Activated B cell treated with CpG ODN at 0.5 μM for 24 hours (primary cell): ENCODE measurements at regions not wholly inside any gene's neighbourhood (a gene's known extent, or its start where the extent isn't known, plus 50 kb on each side); places are given as distances from the start of the nearest gene placed in this dataset.

Source experiments
- ATAC-seq: fragments of 200-7000 bp; cut with Tn5 transposase; one replicate; pipeline ENCODE4 v1.10.0; 2021; ENCODE audit warnings: low read depth, mild to moderate bottlenecking, moderate library complexity
- CTCF ChIA-PET: fragments of 350-600 bp; sonication (Branson Sonifier 250); formaldehyde crosslinking; loops from one replicate; lab custom pipeline; 2021; ENCODE audit warnings: antibody characterized with exemption; lab: Charles Lee
- POLR2A ChIA-PET: fragments of 350-600 bp; sonication (Branson Sonifier 250); formaldehyde crosslinking; loops from one replicate; lab custom pipeline; 2021; ENCODE audit warnings: antibody characterized with exemption; lab: Charles Lee
- DNase-seq: peaks from one replicate; pipeline ENCODE4 v3.0.0; 2022
- H3K27ac Mint-ChIP-seq: one replicate; pipeline ENCODE4 v1.8.0; 2020; ENCODE audit warnings: mixed read lengths
- H3K27me3 Mint-ChIP-seq: one replicate; pipeline ENCODE4 v1.8.0; 2021; ENCODE audit warnings: mixed read lengths
- H3K36me3 Mint-ChIP-seq: one replicate; pipeline ENCODE4 v1.8.0; 2021; ENCODE audit warnings: low read depth, mixed read lengths
- H3K4me1 Mint-ChIP-seq: one replicate; pipeline ENCODE4 v1.8.0; 2021; ENCODE audit warnings: mixed read lengths
- H3K4me3 Mint-ChIP-seq: one replicate; pipeline ENCODE4 v1.8.0; 2020; ENCODE audit warnings: mild to moderate bottlenecking, mixed read lengths
- H3K9me3 Mint-ChIP-seq: one replicate; pipeline ENCODE4 v1.8.0; 2020; ENCODE audit warnings: mixed read lengths
- intact Hi-C: fragments of 100-400 bp; cut with micrococcal nuclease; formaldehyde crosslinking; loops from one replicate; pipeline ENCODE4 v1.15.1; 2024
- TF ChIP-seq, protein P1 (sequence below): fragments of 200-600 bp; IDR thresholded peaks from one replicate; pipeline ENCODE4 v1.8.0; 2022; ENCODE audit warnings: antibody characterized with exemption, mild to moderate bottlenecking

- H3K4me3 Mint-ChIP-seq = no peak overlapping the region
- TF ChIP-seq, protein P1, sequence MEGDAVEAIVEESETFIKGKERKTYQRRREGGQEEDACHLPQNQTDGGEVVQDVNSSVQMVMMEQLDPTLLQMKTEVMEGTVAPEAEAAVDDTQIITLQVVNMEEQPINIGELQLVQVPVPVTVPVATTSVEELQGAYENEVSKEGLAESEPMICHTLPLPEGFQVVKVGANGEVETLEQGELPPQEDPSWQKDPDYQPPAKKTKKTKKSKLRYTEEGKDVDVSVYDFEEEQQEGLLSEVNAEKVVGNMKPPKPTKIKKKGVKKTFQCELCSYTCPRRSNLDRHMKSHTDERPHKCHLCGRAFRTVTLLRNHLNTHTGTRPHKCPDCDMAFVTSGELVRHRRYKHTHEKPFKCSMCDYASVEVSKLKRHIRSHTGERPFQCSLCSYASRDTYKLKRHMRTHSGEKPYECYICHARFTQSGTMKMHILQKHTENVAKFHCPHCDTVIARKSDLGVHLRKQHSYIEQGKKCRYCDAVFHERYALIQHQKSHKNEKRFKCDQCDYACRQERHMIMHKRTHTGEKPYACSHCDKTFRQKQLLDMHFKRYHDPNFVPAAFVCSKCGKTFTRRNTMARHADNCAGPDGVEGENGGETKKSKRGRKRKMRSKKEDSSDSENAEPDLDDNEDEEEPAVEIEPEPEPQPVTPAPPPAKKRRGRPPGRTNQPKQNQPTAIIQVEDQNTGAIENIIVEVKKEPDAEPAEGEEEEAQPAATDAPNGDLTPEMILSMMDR = no peak
- H3K27me3 Mint-ChIP-seq = no peaks in the 10 kb centered on the region
- no peak for DNase-seq
- intact Hi-C loops = no loop called here
- peaks cover 2% of the 10 kb centered on the region for H3K9me3 Mint-ChIP-seq
- no peaks in the 10 kb centered on the region for H3K36me3 Mint-ChIP-seq
- ChIA-PET POLR2A (no interaction called here), CTCF (no interaction called here)
- no peak overlapping the region for H3K27ac Mint-ChIP-seq
- ATAC-seq = no peak
- H3K4me1 Mint-ChIP-seq = peaks cover 34% of the 10 kb centered on the region
Measured at GRCh38 chr7:18180685-18181084, 153.0 kb upstream of the PRPS1L1 start.

GRCh38 chr7:18189500-18190126, 162.0 kb upstream of the PRPS1L1 start:
- CTCF ChIA-PET = no interaction called here
- Mint-ChIP-seq H3K9me3 (peaks cover 3% of the 10 kb centered on the region), H3K36me3 (no peaks in the 10 kb centered on the region), H3K4me3 (no peak overlapping the region), H3K27ac (no peak overlapping the region), H3K4me1 (peaks cover 6% of the 10 kb centered on the region), H3K27me3 (peaks cover 6% of the 10 kb centered on the region)
- TF ChIP-seq, protein P1 = no peak
- ATAC-seq (no peak), DNase-seq (no peak)
- POLR2A ChIA-PET = no interaction called here
- intact Hi-C loops = no loop called here

DNA sequence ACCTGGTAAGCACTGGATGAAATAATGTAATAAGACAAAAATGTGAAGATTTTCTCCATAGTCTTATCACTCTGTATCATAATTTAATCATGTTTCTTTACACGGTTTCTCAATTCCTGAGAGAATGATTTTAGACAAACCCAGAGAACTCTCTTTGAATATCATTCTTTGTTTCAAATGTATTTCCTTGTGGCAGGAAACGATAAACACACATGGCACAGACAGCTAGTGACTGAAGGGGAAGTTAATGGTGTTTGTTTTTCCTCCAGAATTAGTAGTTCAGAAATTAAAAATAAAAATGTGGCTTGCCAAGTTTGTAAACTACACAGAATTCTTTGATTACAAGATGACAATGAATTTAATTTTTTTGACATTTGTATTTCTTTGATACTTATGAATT, 163.7 kb upstream of the PRPS1L1 start:
- H3K27me3 Mint-ChIP-seq = peaks cover 8% of the 10 kb centered on the region
- no peak overlapping the region for H3K27ac Mint-ChIP-seq
- ChIA-PET POLR2A (no interaction called here), CTCF (interaction anchor here (1.2 to 1.5 kb wide), 2 partner anchors 10 to 421 kb away, joined by 3 read pairs; no protein-coding TSS in a partner anchor)
- H3K4me1 Mint-ChIP-seq = peaks cover 6% of the 10 kb centered on the region
- H3K4me3 Mint-ChIP-seq = no peak overlapping the region
- H3K9me3 Mint-ChIP-seq = peaks cover 3% of the 10 kb centered on the region
- no peaks in the 10 kb centered on the region for H3K36me3 Mint-ChIP-seq
- intact Hi-C loops = no loop called here
- ATAC-seq = no peak
- TF ChIP-seq, protein P1 = no peak
- DNase-seq = no peak

- CTCF ChIA-PET = interaction anchor here (1.2 kb wide), 1 partner anchor 422 kb away, joined by 3 read pairs; no protein-coding TSS in a partner anchor
- Mint-ChIP-seq H3K27ac (no peak overlapping the region), H3K4me1 (peaks cover 6% of the 10 kb centered on the region), H3K4me3 (no peak overlapping the region), H3K9me3 (peaks cover 3% of the 10 kb centered on the region), H3K27me3 (peaks cover 8% of the 10 kb centered on the region), H3K36me3 (no peaks in the 10 kb centered on the region)
- DNase-seq (no peak), ATAC-seq (no peak)
- intact Hi-C loops = no loop called here
- TF ChIP-seq, protein P1 = no peak
- POLR2A ChIA-PET = no interaction called here
Measured at GRCh38 chr7:18191862-18192625, 164.4 kb upstream of the PRPS1L1 start.

- ATAC-seq = no peak
- H3K4me3 Mint-ChIP-seq = no peak overlapping the region
- CTCF ChIA-PET = no interaction called here
Measured at GRCh38 chr7:18194616-18195015, 167.0 kb upstream of the PRPS1L1 start.

More at GRCh38 chr7:18194616-18195015, 167.0 kb upstream of the PRPS1L1 start:
- H3K27ac Mint-ChIP-seq = no peak overlapping the region
- H3K9me3 Mint-ChIP-seq = no peaks in the 10 kb centered on the region
- intact Hi-C loops = no loop called here
- no peaks in the 10 kb centered on the region for H3K36me3 Mint-ChIP-seq
- H3K27me3 Mint-ChIP-seq = peaks cover 8% of the 10 kb centered on the region
- peaks cover 6% of the 10 kb centered on the region for H3K4me1 Mint-ChIP-seq
- TF ChIP-seq, protein P1 = no peak
- no peak for DNase-seq
- POLR2A ChIA-PET = interaction anchor here (0.7 kb wide), 1 partner anchor 1817 kb away, joined by 3 read pairs; no protein-coding TSS in a partner anchor
